Sigmoid colon (tissue), 4 donors: ENCODE measurements at regions not wholly inside any gene's neighbourhood (a gene's known extent, or its start where the extent isn't known, plus 50 kb on each side); places are given as distances from the start of the nearest gene placed in this dataset.

ENCODE experiments used
- EP300 ChIP-seq, 4 donors: sonication (generic); formaldehyde crosslinking; IDR thresholded peaks; one replicate each; pipeline ENCODE4 v1.6.1; 2017; ENCODE audit warnings: antibody characterized with exemption in 4 of 4
- POLR2A ChIP-seq, 2 donors: fragments of 450-650 bp; IDR thresholded peaks; one replicate each; pipeline ENCODE4 v1.6.1; 2016; ENCODE audit warnings: antibody characterized with exemption in 2 of 2, mild to moderate bottlenecking in 2 of 2, moderate library complexity in 2 of 2
- TF ChIP-seq, protein P1 (sequence below), 4 experiments: fragments of 450-650 bp in 3 of 4; fragments of 200-600 bp in 1 of 4; IDR thresholded peaks; one replicate each; pipeline ENCODE4 v1.5.1; 2016 to 2019; ENCODE audit warnings: antibody characterized with exemption in 4 of 4, mild to moderate bottlenecking in 3 of 4, moderate library complexity in 2 of 4

DNA sequence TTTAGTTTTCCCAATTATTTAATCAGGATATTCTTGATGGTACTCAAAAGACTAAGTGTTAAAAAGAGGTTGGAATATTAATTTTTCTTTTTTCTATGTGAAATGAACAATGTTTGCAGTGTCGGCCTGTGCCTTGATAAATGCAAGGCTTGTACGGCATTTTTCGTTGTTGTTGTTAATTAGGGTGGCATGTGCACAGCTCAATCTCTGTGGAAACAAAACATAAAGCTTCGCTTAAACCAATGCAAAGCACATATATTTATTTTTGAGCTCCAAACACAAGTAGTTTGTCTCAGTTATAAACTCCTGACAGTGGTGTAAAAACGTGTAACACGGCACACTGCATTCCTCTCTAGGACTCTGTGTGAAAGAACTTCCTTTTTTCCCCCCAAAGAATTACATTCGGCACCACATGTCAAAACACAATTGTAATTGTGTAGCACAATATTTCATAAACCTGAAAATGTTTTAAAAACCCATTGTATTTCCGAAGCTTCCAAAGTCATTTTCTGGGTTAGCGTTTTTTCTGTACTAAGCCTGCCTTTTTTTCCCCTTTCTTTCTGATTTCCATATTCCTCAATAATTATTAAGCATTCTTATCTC lies 498.0 kb downstream of the VRK1 start:
- no peak for TF ChIP-seq POLR2A (IDR thresholded peaks at IDR 0.05)
- TF ChIP-seq EP300 (IDR thresholded peaks at IDR 0.05), result no peak
- TF ChIP-seq, protein P1, sequence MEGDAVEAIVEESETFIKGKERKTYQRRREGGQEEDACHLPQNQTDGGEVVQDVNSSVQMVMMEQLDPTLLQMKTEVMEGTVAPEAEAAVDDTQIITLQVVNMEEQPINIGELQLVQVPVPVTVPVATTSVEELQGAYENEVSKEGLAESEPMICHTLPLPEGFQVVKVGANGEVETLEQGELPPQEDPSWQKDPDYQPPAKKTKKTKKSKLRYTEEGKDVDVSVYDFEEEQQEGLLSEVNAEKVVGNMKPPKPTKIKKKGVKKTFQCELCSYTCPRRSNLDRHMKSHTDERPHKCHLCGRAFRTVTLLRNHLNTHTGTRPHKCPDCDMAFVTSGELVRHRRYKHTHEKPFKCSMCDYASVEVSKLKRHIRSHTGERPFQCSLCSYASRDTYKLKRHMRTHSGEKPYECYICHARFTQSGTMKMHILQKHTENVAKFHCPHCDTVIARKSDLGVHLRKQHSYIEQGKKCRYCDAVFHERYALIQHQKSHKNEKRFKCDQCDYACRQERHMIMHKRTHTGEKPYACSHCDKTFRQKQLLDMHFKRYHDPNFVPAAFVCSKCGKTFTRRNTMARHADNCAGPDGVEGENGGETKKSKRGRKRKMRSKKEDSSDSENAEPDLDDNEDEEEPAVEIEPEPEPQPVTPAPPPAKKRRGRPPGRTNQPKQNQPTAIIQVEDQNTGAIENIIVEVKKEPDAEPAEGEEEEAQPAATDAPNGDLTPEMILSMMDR (IDR thresholded peaks at IDR 0.05), result no peak
